ENCODE measurements at regions not wholly inside any gene's neighbourhood (a gene's known extent, or its start where the extent isn't known, plus 50 kb on each side); places are given as distances from the start of the nearest gene placed in this dataset.

DNA sequence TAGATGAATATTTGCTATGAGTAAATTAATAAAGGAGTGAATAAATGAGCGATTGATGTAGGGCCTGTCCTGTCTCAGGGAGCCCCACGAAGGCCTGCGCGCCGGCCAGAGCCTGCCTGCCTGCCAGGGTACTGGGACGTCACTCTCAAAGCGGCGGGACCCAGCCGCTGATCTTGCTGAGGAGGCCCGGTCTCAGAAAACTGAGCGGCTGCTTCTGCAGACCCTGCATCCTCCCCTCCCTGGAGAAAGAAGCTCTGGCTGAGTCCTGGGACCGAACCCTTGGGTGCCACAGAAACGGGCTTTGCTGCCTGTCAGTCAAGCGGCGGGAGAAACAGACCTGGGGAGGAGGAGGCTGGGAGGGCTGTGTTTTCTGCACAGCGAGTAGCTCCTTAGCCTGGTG lies 91.6 kb upstream of the B3GAT1 start:
- Histone ChIP-seq H3K36me3 (ENCODE audit: low read depth) (no peaks in the 10 kb centered on the region), H3K27ac (ENCODE audit: poor library complexity, severe bottlenecking) (no peak overlapping the region), H3K27me3 (ENCODE audit: insufficient read depth, poor library complexity, severe bottlenecking) (no peaks in the 10 kb centered on the region), H3K4me1 (ENCODE audit: insufficient read depth, poor library complexity, severe bottlenecking) (no peaks in the 10 kb centered on the region), H3K4me3 (ENCODE audit: severe bottlenecking) (no peak overlapping the region), H3K9me3 (ENCODE audit: severe bottlenecking) (peaks cover 2% of the 10 kb centered on the region)
- TF ChIP-seq, protein P1, sequence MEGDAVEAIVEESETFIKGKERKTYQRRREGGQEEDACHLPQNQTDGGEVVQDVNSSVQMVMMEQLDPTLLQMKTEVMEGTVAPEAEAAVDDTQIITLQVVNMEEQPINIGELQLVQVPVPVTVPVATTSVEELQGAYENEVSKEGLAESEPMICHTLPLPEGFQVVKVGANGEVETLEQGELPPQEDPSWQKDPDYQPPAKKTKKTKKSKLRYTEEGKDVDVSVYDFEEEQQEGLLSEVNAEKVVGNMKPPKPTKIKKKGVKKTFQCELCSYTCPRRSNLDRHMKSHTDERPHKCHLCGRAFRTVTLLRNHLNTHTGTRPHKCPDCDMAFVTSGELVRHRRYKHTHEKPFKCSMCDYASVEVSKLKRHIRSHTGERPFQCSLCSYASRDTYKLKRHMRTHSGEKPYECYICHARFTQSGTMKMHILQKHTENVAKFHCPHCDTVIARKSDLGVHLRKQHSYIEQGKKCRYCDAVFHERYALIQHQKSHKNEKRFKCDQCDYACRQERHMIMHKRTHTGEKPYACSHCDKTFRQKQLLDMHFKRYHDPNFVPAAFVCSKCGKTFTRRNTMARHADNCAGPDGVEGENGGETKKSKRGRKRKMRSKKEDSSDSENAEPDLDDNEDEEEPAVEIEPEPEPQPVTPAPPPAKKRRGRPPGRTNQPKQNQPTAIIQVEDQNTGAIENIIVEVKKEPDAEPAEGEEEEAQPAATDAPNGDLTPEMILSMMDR (IDR thresholded peaks at IDR 0.05; ENCODE audit: poor library complexity, severe bottlenecking): no peak
- no peak for DNase-seq (ENCODE audit: low spot score)
- no peak for ATAC-seq (ENCODE audit: low read depth)

DNA sequence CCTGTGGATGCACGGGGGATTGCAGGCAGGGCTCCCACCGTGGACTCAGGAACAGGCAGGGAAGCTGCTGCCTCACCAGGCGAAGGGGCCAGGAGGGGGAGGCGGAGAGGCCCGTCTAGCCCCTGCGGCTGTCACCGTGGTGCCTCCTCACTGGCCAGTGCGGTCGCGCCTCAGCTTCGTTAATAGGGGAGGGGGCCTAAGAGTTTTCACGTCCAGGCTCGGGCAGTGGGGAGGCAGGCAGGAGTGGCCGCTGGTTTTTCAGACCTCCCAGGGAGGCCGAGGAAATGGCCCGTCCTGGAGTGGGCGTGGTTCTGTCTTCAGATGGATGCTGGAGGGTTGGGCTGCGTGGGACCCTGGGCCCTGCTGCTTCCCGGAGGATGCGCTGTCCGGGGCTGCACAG lies 91.1 kb upstream of the B3GAT1 start:
- ATAC-seq (ENCODE audit: low read depth) (no peak), DNase-seq (ENCODE audit: low spot score) (no peak)
- H3K27ac ChIP-seq (ENCODE audit: poor library complexity, severe bottlenecking): no peak overlapping the region
- no peak overlapping the region for H3K4me3 ChIP-seq (ENCODE audit: severe bottlenecking)
- H3K27me3 ChIP-seq (ENCODE audit: insufficient read depth, poor library complexity, severe bottlenecking): no peaks in the 10 kb centered on the region
- TF ChIP-seq, protein P1 (IDR thresholded peaks at IDR 0.05; ENCODE audit: poor library complexity, severe bottlenecking): no peak
- no peaks in the 10 kb centered on the region for H3K36me3 ChIP-seq (ENCODE audit: low read depth)
- peaks cover 2% of the 10 kb centered on the region for H3K9me3 ChIP-seq (ENCODE audit: severe bottlenecking)
- H3K4me1 ChIP-seq (ENCODE audit: insufficient read depth, poor library complexity, severe bottlenecking): no peaks in the 10 kb centered on the region

DNA sequence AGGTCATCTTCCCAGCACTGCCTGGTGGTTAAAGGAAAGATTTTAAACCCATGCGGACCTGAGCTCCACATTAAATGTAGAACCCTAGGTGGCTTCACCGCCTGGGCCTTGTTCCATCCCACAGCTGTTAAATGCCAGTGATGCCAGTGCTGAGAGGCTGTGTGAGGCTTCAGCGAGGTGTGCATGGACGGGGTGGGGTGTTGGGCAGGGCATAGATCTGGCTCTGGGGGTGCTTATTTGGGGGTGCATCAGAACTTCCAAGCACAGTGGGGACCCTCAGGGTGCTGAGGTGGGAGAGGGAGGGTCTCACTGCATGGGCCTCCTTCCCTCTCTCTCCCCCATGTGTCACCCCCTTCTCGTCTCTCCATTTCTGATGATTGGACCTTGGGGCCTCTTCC lies 90.1 kb upstream of the B3GAT1 start:
- H3K9me3 ChIP-seq (ENCODE audit: severe bottlenecking): no peaks in the 10 kb centered on the region
- no peaks in the 10 kb centered on the region for H3K4me1 ChIP-seq (ENCODE audit: insufficient read depth, poor library complexity, severe bottlenecking)
- no peak overlapping the region for H3K4me3 ChIP-seq (ENCODE audit: severe bottlenecking)
- TF ChIP-seq, protein P1 (IDR thresholded peaks at IDR 0.05; ENCODE audit: poor library complexity, severe bottlenecking): no peak
- H3K27ac ChIP-seq (ENCODE audit: poor library complexity, severe bottlenecking): no peak overlapping the region
- DNase-seq (ENCODE audit: low spot score) (no peak), ATAC-seq (ENCODE audit: low read depth) (no peak)
- no peaks in the 10 kb centered on the region for H3K27me3 ChIP-seq (ENCODE audit: insufficient read depth, poor library complexity, severe bottlenecking)
- no peaks in the 10 kb centered on the region for H3K36me3 ChIP-seq (ENCODE audit: low read depth)

DNA sequence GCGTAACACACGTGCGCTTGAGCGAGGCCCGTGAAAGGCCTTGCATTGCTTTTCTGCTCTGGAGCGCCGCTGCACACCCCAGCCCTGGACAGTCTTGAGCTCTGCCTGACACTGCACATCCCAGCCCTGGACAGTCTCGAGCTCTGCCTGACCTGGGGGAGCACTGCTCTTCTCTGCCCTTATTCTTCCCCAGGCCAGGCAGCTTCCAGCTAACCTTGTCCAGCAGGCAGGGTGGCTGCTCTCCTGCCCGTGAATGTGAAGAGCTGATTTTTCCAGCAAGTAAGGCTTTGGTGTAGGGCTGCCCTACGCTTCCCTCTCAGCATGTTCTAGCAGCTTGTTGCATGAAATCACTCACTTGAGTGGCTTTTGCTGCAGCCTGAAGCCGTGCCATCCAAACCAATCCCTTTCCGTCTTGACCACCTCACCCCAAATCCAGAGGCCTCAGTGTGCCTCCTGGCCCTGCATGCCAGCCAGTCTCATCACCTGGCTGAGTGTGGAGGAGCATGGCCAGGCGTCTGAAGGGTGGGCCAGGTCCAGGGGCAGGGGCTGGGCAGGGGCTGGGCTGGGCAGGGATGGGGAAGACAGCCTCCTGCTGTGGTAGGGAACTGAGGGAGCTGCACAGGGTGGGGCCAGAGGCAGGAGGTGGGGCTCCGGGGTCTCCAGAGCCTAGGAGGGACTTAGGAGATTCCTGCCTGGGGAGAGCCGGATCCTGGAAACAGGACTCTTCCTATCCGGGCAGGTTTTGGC lies 89.5 kb upstream of the B3GAT1 start:
- DNase-seq (ENCODE audit: low spot score) (no peak), ATAC-seq (ENCODE audit: low read depth) (no peak; the same call in 2 of the 3 replicates)
- Histone ChIP-seq H3K36me3 (ENCODE audit: low read depth) (no peaks in the 10 kb centered on the region), H3K27ac (ENCODE audit: poor library complexity, severe bottlenecking) (no peak overlapping the region), H3K9me3 (ENCODE audit: severe bottlenecking) (no peaks in the 10 kb centered on the region), H3K27me3 (ENCODE audit: insufficient read depth, poor library complexity, severe bottlenecking) (no peaks in the 10 kb centered on the region), H3K4me3 (ENCODE audit: severe bottlenecking) (no peak overlapping the region), H3K4me1 (ENCODE audit: insufficient read depth, poor library complexity, severe bottlenecking) (no peaks in the 10 kb centered on the region)
- TF ChIP-seq, protein P1 (IDR thresholded peaks at IDR 0.05; ENCODE audit: poor library complexity, severe bottlenecking): no peak

DNA sequence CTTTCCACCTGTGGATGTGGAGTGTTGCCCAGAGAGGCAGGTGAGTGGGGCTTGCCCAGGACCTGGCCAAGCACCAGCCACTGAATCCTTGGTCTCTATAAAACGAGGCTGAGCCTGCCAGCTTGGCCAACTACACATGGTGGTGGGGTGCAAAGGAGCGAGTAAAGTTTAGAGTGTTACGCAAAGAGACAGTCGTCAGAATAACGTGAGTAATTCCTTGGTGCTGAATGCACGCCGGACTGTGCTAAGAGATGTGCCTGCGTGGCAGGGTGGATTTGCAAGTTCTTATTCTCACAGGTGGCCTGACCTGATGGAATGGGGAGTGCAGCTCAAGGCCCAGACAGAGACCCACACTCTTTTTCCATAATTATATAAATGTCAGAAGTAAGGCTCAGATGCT lies 88.6 kb upstream of the B3GAT1 start:
- DNase-seq (ENCODE audit: low spot score): no peak
- ATAC-seq (ENCODE audit: low read depth): no peak
- H3K4me1 ChIP-seq (ENCODE audit: insufficient read depth, poor library complexity, severe bottlenecking): no peaks in the 10 kb centered on the region
- TF ChIP-seq, protein P1 (IDR thresholded peaks at IDR 0.05; ENCODE audit: poor library complexity, severe bottlenecking): no peak
- H3K9me3 ChIP-seq (ENCODE audit: severe bottlenecking): no peaks in the 10 kb centered on the region
- H3K36me3 ChIP-seq (ENCODE audit: low read depth): no peaks in the 10 kb centered on the region
- H3K27me3 ChIP-seq (ENCODE audit: insufficient read depth, poor library complexity, severe bottlenecking): no peaks in the 10 kb centered on the region
- no peak overlapping the region for H3K4me3 ChIP-seq (ENCODE audit: severe bottlenecking)
- H3K27ac ChIP-seq (ENCODE audit: poor library complexity, severe bottlenecking): no peak overlapping the region
